RWPE2 (cell line): ENCODE measurements at regions not wholly inside any gene's neighbourhood (a gene's known extent, or its start where the extent isn't known, plus 50 kb on each side); places are given as distances from the start of the nearest gene placed in this dataset.

Experiments used
- ATAC-seq: fragments of 200-7000 bp; cut with Tn5 transposase; 3 replicates; pipeline ENCODE4 v1.9.1; 2021; ENCODE audit warnings: low read depth
- DNase-seq: peaks from one replicate; pipeline ENCODE4 v3.0.0-alpha.2; 2020; ENCODE audit warnings: low spot score
- H3K27ac ChIP-seq: fragments of 450-650 bp; 2 replicates; pipeline ENCODE4 v1.5.1; 2017; ENCODE audit warnings: mild to moderate bottlenecking; ENCODE audit not compliant: poor library complexity, severe bottlenecking
- H3K27me3 ChIP-seq: fragments of 250-450 bp; sonication (Bioruptor Pico); 2 replicates; pipeline ENCODE4 v1.5.1; 2021; ENCODE audit warnings: mild to moderate bottlenecking, moderate library complexity; ENCODE audit not compliant: insufficient read depth, poor library complexity, severe bottlenecking
- H3K36me3 ChIP-seq: fragments of 250-450 bp; sonication (Bioruptor Pico); 2 replicates; pipeline ENCODE4 v1.5.1; 2020; ENCODE audit warnings: low read depth, mild to moderate bottlenecking, moderate library complexity
- H3K4me1 ChIP-seq: fragments of 250-450 bp; sonication (Bioruptor Pico); 2 replicates; pipeline ENCODE4 v1.5.1; 2021; ENCODE audit warnings: mild to moderate bottlenecking, moderate library complexity; ENCODE audit not compliant: insufficient read depth, poor library complexity, severe bottlenecking
- H3K4me3 ChIP-seq: fragments of 250-450 bp; sonication (Bioruptor Pico); 2 replicates; pipeline ENCODE4 v1.5.1; 2021; ENCODE audit warnings: mild to moderate bottlenecking, moderate library complexity; ENCODE audit not compliant: severe bottlenecking
- H3K9me3 ChIP-seq: fragments of 250-450 bp; sonication (Bioruptor Pico); 2 replicates; pipeline ENCODE4 v1.5.1; 2021; ENCODE audit warnings: mild to moderate bottlenecking, moderate library complexity; ENCODE audit not compliant: severe bottlenecking
- TF ChIP-seq, protein P1 (sequence below): fragments of 450-650 bp; IDR thresholded peaks from one replicate; pipeline ENCODE4 v1.5.1; 2017; ENCODE audit warnings: mild to moderate bottlenecking, moderate library complexity; ENCODE audit not compliant: poor library complexity, severe bottlenecking

DNA sequence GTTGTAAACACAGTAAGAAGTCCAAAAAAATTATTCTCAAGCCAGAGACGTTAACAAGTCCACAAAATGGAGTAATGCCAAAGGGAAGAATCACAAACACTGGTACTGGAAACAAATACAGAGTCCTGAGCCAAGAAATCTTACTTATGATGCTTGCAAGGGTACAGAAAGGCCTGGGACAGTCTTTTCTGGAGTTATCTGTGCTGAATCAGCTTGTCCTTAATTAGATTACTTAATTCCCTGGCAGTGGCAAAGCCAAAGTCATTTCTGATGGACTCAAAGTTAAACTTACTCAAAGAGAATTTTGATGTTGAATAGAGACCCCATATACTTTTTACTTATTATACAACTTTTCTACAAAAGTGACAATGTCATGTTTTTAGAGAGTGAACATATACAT, 610.5 kb upstream of the ITGA1 start:
- ATAC-seq: no peak
- DNase-seq: no peak
- TF ChIP-seq, protein P1, sequence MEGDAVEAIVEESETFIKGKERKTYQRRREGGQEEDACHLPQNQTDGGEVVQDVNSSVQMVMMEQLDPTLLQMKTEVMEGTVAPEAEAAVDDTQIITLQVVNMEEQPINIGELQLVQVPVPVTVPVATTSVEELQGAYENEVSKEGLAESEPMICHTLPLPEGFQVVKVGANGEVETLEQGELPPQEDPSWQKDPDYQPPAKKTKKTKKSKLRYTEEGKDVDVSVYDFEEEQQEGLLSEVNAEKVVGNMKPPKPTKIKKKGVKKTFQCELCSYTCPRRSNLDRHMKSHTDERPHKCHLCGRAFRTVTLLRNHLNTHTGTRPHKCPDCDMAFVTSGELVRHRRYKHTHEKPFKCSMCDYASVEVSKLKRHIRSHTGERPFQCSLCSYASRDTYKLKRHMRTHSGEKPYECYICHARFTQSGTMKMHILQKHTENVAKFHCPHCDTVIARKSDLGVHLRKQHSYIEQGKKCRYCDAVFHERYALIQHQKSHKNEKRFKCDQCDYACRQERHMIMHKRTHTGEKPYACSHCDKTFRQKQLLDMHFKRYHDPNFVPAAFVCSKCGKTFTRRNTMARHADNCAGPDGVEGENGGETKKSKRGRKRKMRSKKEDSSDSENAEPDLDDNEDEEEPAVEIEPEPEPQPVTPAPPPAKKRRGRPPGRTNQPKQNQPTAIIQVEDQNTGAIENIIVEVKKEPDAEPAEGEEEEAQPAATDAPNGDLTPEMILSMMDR: no peak
- Histone ChIP-seq H3K36me3 (no peaks in the 10 kb centered on the region), H3K9me3 (no peaks in the 10 kb centered on the region), H3K27me3 (peaks cover 9% of the 10 kb centered on the region), H3K27ac (no peak overlapping the region), H3K4me1 (no peaks in the 10 kb centered on the region), H3K4me3 (no peak overlapping the region)

DNA sequence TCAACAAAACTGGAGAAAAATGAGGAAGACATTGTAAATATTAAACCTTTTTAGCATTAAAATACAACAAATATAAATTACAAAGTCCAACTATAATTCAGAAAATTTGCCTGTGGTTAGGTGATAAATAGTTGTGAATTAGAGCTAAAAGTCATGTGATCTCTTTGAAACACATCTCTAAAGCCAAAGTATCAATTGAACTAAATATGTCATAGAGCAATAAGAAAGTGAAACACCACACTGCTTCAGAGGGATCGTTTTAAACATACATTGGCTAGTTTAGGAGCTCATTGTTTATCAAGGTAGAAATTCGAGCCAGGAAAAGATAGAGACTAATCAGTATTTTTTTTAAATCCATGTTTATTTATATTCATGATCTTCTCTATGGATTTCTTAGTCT, 606.3 kb upstream of the ITGA1 start:
- no peaks in the 10 kb centered on the region for H3K4me1 ChIP-seq
- no peak for DNase-seq
- H3K27me3 ChIP-seq: peaks cover 5% of the 10 kb centered on the region
- no peak for ATAC-seq
- H3K27ac ChIP-seq: no peak overlapping the region
- H3K9me3 ChIP-seq: no peaks in the 10 kb centered on the region
- H3K4me3 ChIP-seq: no peak overlapping the region
- no peaks in the 10 kb centered on the region for H3K36me3 ChIP-seq
- TF ChIP-seq, protein P1: no peak

DNA sequence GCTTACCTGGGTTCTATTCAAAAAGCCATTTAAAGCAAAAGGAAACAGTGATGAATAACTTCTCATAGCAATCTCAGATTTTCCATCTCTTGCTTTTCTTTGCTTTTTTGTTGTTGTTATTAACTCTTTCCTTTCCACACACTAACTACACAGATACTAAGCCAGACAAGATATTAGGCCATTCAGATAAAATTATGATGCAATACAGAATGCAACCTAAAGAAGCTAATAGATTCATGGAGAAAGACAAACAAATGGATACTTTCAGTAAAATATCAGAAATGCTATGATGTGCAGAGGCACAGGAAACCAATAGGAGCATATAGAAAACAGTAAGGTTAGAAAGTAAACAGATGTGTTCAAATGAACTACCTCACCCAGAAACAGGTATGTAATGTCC, 597.0 kb upstream of the ITGA1 start:
- peaks cover 6% of the 10 kb centered on the region for H3K27me3 ChIP-seq
- DNase-seq (no peak), ATAC-seq (no peak)
- no peaks in the 10 kb centered on the region for H3K4me1 ChIP-seq
- no peak overlapping the region for H3K4me3 ChIP-seq
- TF ChIP-seq, protein P1: no peak
- H3K9me3 ChIP-seq: no peaks in the 10 kb centered on the region
- H3K36me3 ChIP-seq: no peaks in the 10 kb centered on the region
- H3K27ac ChIP-seq: no peak overlapping the region

DNA sequence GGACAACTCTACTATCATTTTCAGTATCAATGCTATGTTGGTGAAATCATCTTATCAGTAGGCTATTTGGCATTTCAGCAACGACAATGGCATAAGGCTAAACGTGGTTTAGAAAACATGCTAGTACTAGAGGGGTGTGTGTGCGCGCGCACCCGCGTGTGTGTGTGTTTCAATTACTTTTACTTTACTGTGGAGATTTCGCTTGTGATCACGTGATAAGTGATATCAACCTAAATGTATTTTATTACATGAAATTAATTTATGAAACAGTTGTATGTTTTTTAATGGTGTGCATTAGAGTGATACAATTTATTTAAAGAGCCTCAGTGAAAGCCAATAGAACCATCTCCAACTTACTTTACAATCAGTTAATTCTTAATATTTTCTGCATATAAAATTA, 587.9 kb upstream of the ITGA1 start:
- ATAC-seq (no peak), DNase-seq (no peak)
- no peak overlapping the region for H3K27ac ChIP-seq
- H3K9me3 ChIP-seq: no peaks in the 10 kb centered on the region
- H3K4me3 ChIP-seq: no peak overlapping the region
- TF ChIP-seq, protein P1: no peak
- H3K36me3 ChIP-seq: no peaks in the 10 kb centered on the region
- H3K27me3 ChIP-seq: no peaks in the 10 kb centered on the region
- no peaks in the 10 kb centered on the region for H3K4me1 ChIP-seq

DNA sequence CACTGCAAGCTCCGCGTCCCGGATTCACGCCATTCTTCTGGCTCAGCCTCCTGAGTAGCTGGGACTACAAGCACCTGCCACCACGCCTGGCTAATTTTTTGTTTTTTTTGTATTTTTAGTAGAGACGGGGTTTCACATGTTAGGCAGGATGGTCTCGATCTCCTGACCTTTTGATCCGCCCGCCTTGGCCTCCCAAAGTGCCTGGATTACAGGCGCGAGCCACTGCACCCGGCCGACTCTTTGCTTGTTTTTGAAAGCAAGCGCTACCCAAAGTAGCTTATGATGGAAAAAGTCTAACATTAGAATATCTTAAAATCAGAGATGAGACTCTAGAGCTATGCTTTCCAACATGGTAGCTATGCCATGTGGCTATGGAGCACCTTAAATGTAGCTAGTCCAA, 585.5 kb upstream of the ITGA1 start:
- ATAC-seq (no peak), DNase-seq (no peak)
- H3K4me3 ChIP-seq: no peak overlapping the region
- no peaks in the 10 kb centered on the region for H3K4me1 ChIP-seq
- TF ChIP-seq, protein P1: no peak
- H3K27ac ChIP-seq: no peak overlapping the region
- no peaks in the 10 kb centered on the region for H3K9me3 ChIP-seq
- no peaks in the 10 kb centered on the region for H3K36me3 ChIP-seq
- H3K27me3 ChIP-seq: peaks cover 2% of the 10 kb centered on the region
